ENCODE measurements at regions not wholly inside any gene's neighbourhood (a gene's known extent, or its start where the extent isn't known, plus 50 kb on each side); places are given as distances from the start of the nearest gene placed in this dataset.

GRCh38 chr1:67482733-67483482 is 52.7 kb upstream of the SERBP1 start:
- DNase-seq (ENCODE audit: low spot score) (no peak), ATAC-seq (ENCODE audit: insufficient number of reproducible peaks, low FRiP score, low read depth) (no peak)
- Histone ChIP-seq H3K9me3 (no peaks in the 10 kb centered on the region), H3K27ac (no peak overlapping the region), H3K4me3 (no peak overlapping the region), H3K27me3 (replicated peaks; ENCODE audit: insufficient read depth) (no peaks in the 10 kb centered on the region), H3K4me1 (ENCODE audit: control insufficient read depth in 1 of 2, low read depth in 2 of 2) (peaks cover 7 to 30% of the 10 kb centered on the region in 2 donors), H3K36me3 (no peaks in the 10 kb centered on the region)
- no peak for TF ChIP-seq CTCF (IDR thresholded peaks at IDR 0.05)

GRCh38 chr1:67484492-67484891 is 54.3 kb upstream of the SERBP1 start:
- Histone ChIP-seq H3K27ac (no peak overlapping the region), H3K9me3 (no peaks in the 10 kb centered on the region), H3K4me1 (ENCODE audit: control insufficient read depth in 1 of 2, low read depth in 2 of 2) (peaks cover 0 to 18% of the 10 kb centered on the region in 2 donors), H3K4me3 (no peak overlapping the region), H3K36me3 (no peaks in the 10 kb centered on the region), H3K27me3 (replicated peaks; ENCODE audit: insufficient read depth) (no peaks in the 10 kb centered on the region)
- DNase-seq (ENCODE audit: low spot score) = no peak
- no peak for TF ChIP-seq CTCF (IDR thresholded peaks at IDR 0.05)
- no peak for ATAC-seq (ENCODE audit: insufficient number of reproducible peaks, low FRiP score, low read depth)

GRCh38 chr1:67485046-67485811 is 55.0 kb upstream of the SERBP1 start:
- Histone ChIP-seq H3K36me3 (no peaks in the 10 kb centered on the region), H3K27ac (no peak overlapping the region), H3K4me3 (no peak overlapping the region), H3K9me3 (no peaks in the 10 kb centered on the region), H3K4me1 (ENCODE audit: control insufficient read depth in 1 of 2, low read depth in 2 of 2) (peaks cover 0 to 11% of the 10 kb centered on the region in 2 donors), H3K27me3 (replicated peaks; ENCODE audit: insufficient read depth) (no peaks in the 10 kb centered on the region)
- ATAC-seq (ENCODE audit: insufficient number of reproducible peaks, low FRiP score, low read depth) = no peak
- no peak for DNase-seq (ENCODE audit: low spot score)
- TF ChIP-seq CTCF (IDR thresholded peaks at IDR 0.05) = no peak

GRCh38 chr1:67489643-67490042 is 59.4 kb upstream of the SERBP1 start:
- no peaks in the 10 kb centered on the region for H3K36me3 ChIP-seq
- DNase-seq (ENCODE audit: low spot score) (no peak), ATAC-seq (ENCODE audit: insufficient number of reproducible peaks, low FRiP score, low read depth) (no peak)
- peak; percentile 15 for TF ChIP-seq CTCF (IDR thresholded peaks at IDR 0.05)
- H3K4me3 ChIP-seq = no peak overlapping the region
- H3K9me3 ChIP-seq = no peaks in the 10 kb centered on the region
- peaks cover 0 to 4% of the 10 kb centered on the region in 2 donors for H3K4me1 ChIP-seq (ENCODE audit: control insufficient read depth in 1 of 2, low read depth in 2 of 2)
- H3K27ac ChIP-seq = no peak overlapping the region
- no peaks in the 10 kb centered on the region for H3K27me3 ChIP-seq (replicated peaks; ENCODE audit: insufficient read depth)

- no peak overlapping the region for H3K27ac ChIP-seq
- DNase-seq (ENCODE audit: low spot score) (no peak), ATAC-seq (ENCODE audit: insufficient number of reproducible peaks, low FRiP score, low read depth) (no peak)
- no peaks in the 10 kb centered on the region for H3K36me3 ChIP-seq
- no peak overlapping the region for H3K4me3 ChIP-seq
- H3K27me3 ChIP-seq (replicated peaks; ENCODE audit: insufficient read depth) = no peaks in the 10 kb centered on the region
- no peaks in the 10 kb centered on the region for H3K9me3 ChIP-seq
- no peaks in the 10 kb centered on the region for H3K4me1 ChIP-seq (ENCODE audit: control insufficient read depth in 1 of 2, low read depth in 2 of 2)
- no peak for TF ChIP-seq CTCF (IDR thresholded peaks at IDR 0.05)
These were observed 61.1 kb upstream of the SERBP1 start for GRCh38 chr1:67491280-67491679.
